ENCODE measurements at regions not wholly inside any gene's neighbourhood (a gene's known extent, or its start where the extent isn't known, plus 50 kb on each side); places are given as distances from the start of the nearest gene placed in this dataset.

DNA sequence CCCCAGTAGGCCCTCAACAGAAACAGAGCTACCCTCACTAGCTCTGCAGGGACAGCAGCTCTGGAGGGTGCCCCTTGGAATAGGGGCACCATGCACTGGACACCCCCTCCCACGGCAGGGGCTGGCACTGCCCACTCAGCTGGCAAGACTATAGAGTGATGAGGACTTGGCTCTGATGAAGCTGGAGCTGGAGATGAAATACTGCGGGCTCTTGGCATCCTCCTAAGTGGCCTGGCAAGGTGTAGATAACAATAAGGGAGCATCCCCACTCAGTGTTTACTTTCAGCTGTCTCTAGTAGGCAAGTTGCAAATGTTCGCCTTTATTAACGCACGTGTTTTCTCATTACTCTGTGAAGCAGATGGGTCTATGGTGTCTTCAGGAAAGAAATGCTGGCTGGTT is 92.7 kb downstream of the PDCL3 start:
- H3K9me3 ChIP-seq (replicated peaks; ENCODE audit: control insufficient read depth, insufficient read depth, low read length), result no peaks in the 10 kb centered on the region; the same call in 2 of the 3 replicates
- ATAC-seq, result no peak
- DNase-seq (ENCODE audit: low read depth, low spot score), result no peak
- ChIA-PET RAD21 (ENCODE audit: unreplicated experiment) (no interaction called here), SMC1A (ENCODE audit: uncharacterized antibody, unreplicated experiment) (no interaction called here), POLR2A (no interaction called here), CTCF (no interaction called here)
- no peaks in the 10 kb centered on the region for H3K79me2 ChIP-seq (ENCODE audit: control insufficient read depth, insufficient read depth, low read length)
- H2AFZ ChIP-seq (ENCODE audit: control insufficient read depth, low read depth, low read length), result no peak overlapping the region
- TF ChIP-seq BHLHE40 (IDR thresholded peaks at IDR 0.05; ENCODE audit: borderline replicate concordance in 1 of 2, low read depth in 2 of 2, low read length in 1 of 2) (no peak), POLR2AphosphoS5 (IDR thresholded peaks at IDR 0.05; ENCODE audit: low read length) (no peak), HCFC1 (IDR thresholded peaks at IDR 0.05; ENCODE audit: low read length) (no peak), SIX5 (IDR thresholded peaks at IDR 0.05; ENCODE audit: low read depth, low read length, severe bottlenecking) (no peak), YY1 (IDR thresholded peaks at IDR 0.05; ENCODE audit: low read depth, low read length) (no peak), MTA3 (IDR thresholded peaks at IDR 0.05; ENCODE audit: borderline replicate concordance, low read length) (no peak), TCF7 (IDR thresholded peaks at IDR 0.05; ENCODE audit: borderline replicate concordance) (no peak), NFYB (IDR thresholded peaks at IDR 0.05; ENCODE audit: insufficient read depth, low read depth, low read length) (no peak), ATF7 (IDR thresholded peaks at IDR 0.05; ENCODE audit: low read depth) (no peak), TCF12 (IDR thresholded peaks at IDR 0.05; ENCODE audit: low read depth, low read length) (no peak), SMAD5 (IDR thresholded peaks at IDR 0.05; ENCODE audit: low read depth) (no peak), SUZ12 (IDR thresholded peaks at IDR 0.05; ENCODE audit: unreplicated experiment) (no peak), SPI1 (IDR thresholded peaks at IDR 0.05; ENCODE audit: borderline replicate concordance, insufficient read depth, low read depth, low read length) (no peak), CREM (IDR thresholded peaks at IDR 0.05; ENCODE audit: low read depth) (no peak), NR2C1 (IDR thresholded peaks at IDR 0.05) (no peak), DPF2 (IDR thresholded peaks at IDR 0.05) (no peak), KDM1A (IDR thresholded peaks at IDR 0.05; ENCODE audit: borderline replicate concordance) (no peak)
- TF ChIP-seq, protein P1, sequence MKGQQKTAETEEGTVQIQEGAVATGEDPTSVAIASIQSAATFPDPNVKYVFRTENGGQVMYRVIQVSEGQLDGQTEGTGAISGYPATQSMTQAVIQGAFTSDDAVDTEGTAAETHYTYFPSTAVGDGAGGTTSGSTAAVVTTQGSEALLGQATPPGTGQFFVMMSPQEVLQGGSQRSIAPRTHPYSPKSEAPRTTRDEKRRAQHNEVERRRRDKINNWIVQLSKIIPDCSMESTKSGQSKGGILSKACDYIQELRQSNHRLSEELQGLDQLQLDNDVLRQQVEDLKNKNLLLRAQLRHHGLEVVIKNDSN (IDR thresholded peaks at IDR 0.05; ENCODE audit: borderline replicate concordance, extremely low read length, insufficient read depth, low read depth, low read length), result no peak
- TF ChIP-seq, protein P2, sequence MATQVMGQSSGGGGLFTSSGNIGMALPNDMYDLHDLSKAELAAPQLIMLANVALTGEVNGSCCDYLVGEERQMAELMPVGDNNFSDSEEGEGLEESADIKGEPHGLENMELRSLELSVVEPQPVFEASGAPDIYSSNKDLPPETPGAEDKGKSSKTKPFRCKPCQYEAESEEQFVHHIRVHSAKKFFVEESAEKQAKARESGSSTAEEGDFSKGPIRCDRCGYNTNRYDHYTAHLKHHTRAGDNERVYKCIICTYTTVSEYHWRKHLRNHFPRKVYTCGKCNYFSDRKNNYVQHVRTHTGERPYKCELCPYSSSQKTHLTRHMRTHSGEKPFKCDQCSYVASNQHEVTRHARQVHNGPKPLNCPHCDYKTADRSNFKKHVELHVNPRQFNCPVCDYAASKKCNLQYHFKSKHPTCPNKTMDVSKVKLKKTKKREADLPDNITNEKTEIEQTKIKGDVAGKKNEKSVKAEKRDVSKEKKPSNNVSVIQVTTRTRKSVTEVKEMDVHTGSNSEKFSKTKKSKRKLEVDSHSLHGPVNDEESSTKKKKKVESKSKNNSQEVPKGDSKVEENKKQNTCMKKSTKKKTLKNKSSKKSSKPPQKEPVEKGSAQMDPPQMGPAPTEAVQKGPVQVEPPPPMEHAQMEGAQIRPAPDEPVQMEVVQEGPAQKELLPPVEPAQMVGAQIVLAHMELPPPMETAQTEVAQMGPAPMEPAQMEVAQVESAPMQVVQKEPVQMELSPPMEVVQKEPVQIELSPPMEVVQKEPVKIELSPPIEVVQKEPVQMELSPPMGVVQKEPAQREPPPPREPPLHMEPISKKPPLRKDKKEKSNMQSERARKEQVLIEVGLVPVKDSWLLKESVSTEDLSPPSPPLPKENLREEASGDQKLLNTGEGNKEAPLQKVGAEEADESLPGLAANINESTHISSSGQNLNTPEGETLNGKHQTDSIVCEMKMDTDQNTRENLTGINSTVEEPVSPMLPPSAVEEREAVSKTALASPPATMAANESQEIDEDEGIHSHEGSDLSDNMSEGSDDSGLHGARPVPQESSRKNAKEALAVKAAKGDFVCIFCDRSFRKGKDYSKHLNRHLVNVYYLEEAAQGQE (IDR thresholded peaks at IDR 0.05; ENCODE audit: low read depth, low read length), result no peak
- H4K20me1 ChIP-seq (ENCODE audit: control insufficient read depth, insufficient read depth), result no peaks in the 10 kb centered on the region
- H3K4me3 ChIP-seq, result no peak overlapping the region
- no peak for FAIRE-seq
- BruUV-seq (replicated peaks), result no TSS peak
- intact Hi-C loops (cut with micrococcal nuclease; ENCODE audit: unreplicated experiment) (no loop called here), in situ Hi-C loops (cut with MboI) (no loop called here)
- 56% methylated on average over 5 of the region's 5 CpGs for WGBS (ENCODE audit: insufficient coverage, insufficient replicate concordance, low lambda C conversion rate, missing lambda C conversion rate)
- no peaks in the 10 kb centered on the region for H3K4me1 ChIP-seq (ENCODE audit: control insufficient read depth, insufficient read depth, low read length)
- H3K4me2 ChIP-seq (ENCODE audit: control insufficient read depth, insufficient read depth), result no peak overlapping the region
- peaks cover 0 to 3% of the 10 kb centered on the region in 2 experiments; a peak in 1 of 4 replicates for H3K27me3 ChIP-seq (replicated peaks in 1 of 2; ENCODE audit: control insufficient read depth in 2 of 2, insufficient read depth in 2 of 2, low read length in 1 of 2)
- no peaks in the 10 kb centered on the region for H3K36me3 ChIP-seq (ENCODE audit: control insufficient read depth in 2 of 2, insufficient read depth in 2 of 2, low read length in 1 of 2)
- H3K27ac ChIP-seq (ENCODE audit: control insufficient read depth, insufficient read depth), result no peak overlapping the region
- H3K9ac ChIP-seq (ENCODE audit: control insufficient read depth, insufficient read depth, low read length), result no peak overlapping the region

Data from GM12878 (cell line).